GM23338 (cell line): ENCODE measurements at regions not wholly inside any gene's neighbourhood (a gene's known extent, or its start where the extent isn't known, plus 50 kb on each side); places are given as distances from the start of the nearest gene placed in this dataset.

ENCODE experiments used
- ATAC-seq: fragments of 200-7000 bp; cut with Tn5 transposase; 3 replicates; pipeline ENCODE4 v1.9.1; 2020
- DNase-seq: peaks from one replicate; pipeline ENCODE4 v3.0.0-alpha.2; 2015; ENCODE audit warnings: low spot score
- H2AFZ ChIP-seq: fragments of 200-600 bp; sonication (generic); 2 replicates; pipeline ENCODE4 v1.8.0; 2016; ENCODE audit warnings: antibody characterized with exemption, mild to moderate bottlenecking, moderate library complexity
- H3F3A ChIP-seq: fragments of 200-600 bp; sonication (generic); replicated peaks from 2 replicates; pipeline ENCODE4 v1.8.0; 2017; ENCODE audit warnings: antibody characterized with exemption, mixed run types, low read depth
- H3K27ac ChIP-seq: fragments of 200-600 bp; sonication (generic); 2 replicates; pipeline ENCODE4 v1.6.1; 2016; ENCODE audit warnings: low read depth
- H3K27me3 ChIP-seq: fragments of 200-600 bp; sonication (generic); 2 replicates; pipeline ENCODE4 v1.8.0; 2016; ENCODE audit warnings: mild to moderate bottlenecking, mixed run types, moderate library complexity; ENCODE audit not compliant: insufficient read depth
- H3K36me3 ChIP-seq: fragments of 200-600 bp; sonication (generic); 2 replicates; pipeline ENCODE4 v1.8.0; 2016; ENCODE audit warnings: mild to moderate bottlenecking; ENCODE audit not compliant: insufficient read depth
- H3K4me1 ChIP-seq: fragments of 200-600 bp; sonication (generic); 2 replicates; pipeline ENCODE4 v1.8.0; 2016; ENCODE audit warnings: mild to moderate bottlenecking, moderate library complexity; ENCODE audit not compliant: insufficient read depth
- H3K4me2 ChIP-seq: fragments of 200-600 bp; sonication (generic); 2 replicates; pipeline ENCODE4 v1.7.1; 2017; ENCODE audit warnings: mixed run types
- H3K4me3 ChIP-seq: fragments of 200-600 bp; sonication (generic); 2 replicates; pipeline ENCODE4 v1.6.1; 2016; ENCODE audit warnings: mixed run types
- H3K79me2 ChIP-seq: fragments of 200-600 bp; sonication (generic); replicated peaks from 2 replicates; pipeline ENCODE4 v1.8.0; 2017; ENCODE audit warnings: mild to moderate bottlenecking; ENCODE audit not compliant: insufficient read depth
- H3K9me2 ChIP-seq: fragments of 200-600 bp; sonication (generic); 2 replicates; pipeline ENCODE4 v1.8.0; 2017; ENCODE audit not compliant: insufficient read depth
- H4K20me1 ChIP-seq: fragments of 200-600 bp; sonication (generic); replicated peaks from 2 replicates; pipeline ENCODE4 v1.8.0; 2017; ENCODE audit warnings: mild to moderate bottlenecking; ENCODE audit not compliant: insufficient read depth
- H3K27ac Mint-ChIP-seq: 2 replicates; pipeline ENCODE4 v1.8.0; 2020; ENCODE audit warnings: inconsistent platforms, mild to moderate bottlenecking, moderate library complexity, mixed read lengths
- H3K27me3 Mint-ChIP-seq: 3 replicates; pipeline ENCODE4 v1.8.0; 2022; ENCODE audit warnings: low read depth, mild to moderate bottlenecking, moderate library complexity, mixed read lengths, inconsistent platforms; ENCODE audit not compliant: insufficient read depth, poor library complexity
- H3K36me3 Mint-ChIP-seq: 3 replicates; pipeline ENCODE4 v1.8.0; 2021; ENCODE audit warnings: low read depth, mild to moderate bottlenecking, inconsistent platforms, moderate library complexity, mixed read lengths
- H3K4me1 Mint-ChIP-seq: 3 replicates; pipeline ENCODE4 v1.8.0; 2020; ENCODE audit warnings: mild to moderate bottlenecking, inconsistent platforms, mixed read lengths
- H3K4me3 Mint-ChIP-seq: 3 replicates; pipeline ENCODE4 v1.8.0; 2021; ENCODE audit warnings: moderate library complexity, mild to moderate bottlenecking, inconsistent platforms, mixed read lengths
- H3K9me3 Mint-ChIP-seq: 3 replicates; pipeline ENCODE4 v1.8.0; 2020; ENCODE audit warnings: moderate library complexity, mild to moderate bottlenecking, inconsistent platforms, mixed read lengths
- CREB1 ChIP-seq: fragments of 250-450 bp; sonication (Bioruptor Pico); IDR thresholded peaks from 2 replicates; pipeline ENCODE4 v1.5.0; 2020; ENCODE audit warnings: low read depth, mild to moderate bottlenecking, moderate library complexity
- EZH2 ChIP-seq: fragments of 200-600 bp; sonication (generic); IDR thresholded peaks from one replicate; pipeline ENCODE4 v1.8.0; 2017; ENCODE audit warnings: antibody characterized with exemption, mild to moderate bottlenecking, low read depth; ENCODE audit not compliant: unreplicated experiment
- EZH2phosphoT487 ChIP-seq: fragments of 200-600 bp; sonication (generic); IDR thresholded peaks from one replicate; pipeline ENCODE4 v1.8.1; 2018; ENCODE audit warnings: antibody characterized with exemption; ENCODE audit not compliant: unreplicated experiment
- JUNB ChIP-seq: IDR thresholded peaks from one replicate; pipeline ENCODE4 v1.6.1; 2016; ENCODE audit warnings: antibody characterized with exemption; ENCODE audit not compliant: unreplicated experiment
- NANOG ChIP-seq: IDR thresholded peaks from 2 replicates; pipeline ENCODE4 v1.6.1; 2016; ENCODE audit warnings: antibody characterized with exemption, borderline replicate concordance
- POLR2AphosphoS5 ChIP-seq: IDR thresholded peaks from 2 replicates; pipeline ENCODE4 v1.6.1; 2016; ENCODE audit warnings: antibody characterized with exemption, low read depth
- REST ChIP-seq: IDR thresholded peaks from one replicate; pipeline ENCODE4 v1.6.1; 2018; ENCODE audit warnings: antibody characterized with exemption; ENCODE audit not compliant: unreplicated experiment
- STAT1 ChIP-seq: IDR thresholded peaks from one replicate; pipeline ENCODE4 v1.6.1; 2016; ENCODE audit warnings: antibody characterized with exemption; ENCODE audit not compliant: unreplicated experiment
- ZNF331 ChIP-seq: fragments of 250-450 bp; sonication (Bioruptor Pico); IDR thresholded peaks from 2 replicates; pipeline ENCODE4 v1.5.0; 2020; ENCODE audit warnings: low read depth, mild to moderate bottlenecking, moderate library complexity
- TF ChIP-seq, protein P1 (sequence below): IDR thresholded peaks from 2 replicates; pipeline ENCODE4 v1.6.1; 2016; ENCODE audit warnings: antibody characterized with exemption
- TF ChIP-seq, protein P2 (sequence below): fragments of 250-450 bp; sonication (Bioruptor Pico); IDR thresholded peaks from 2 replicates; pipeline ENCODE4 v1.5.0; 2020; ENCODE audit warnings: mild to moderate bottlenecking, moderate library complexity

GRCh38 chr15:69798481-69799250 is 299.1 kb downstream of the TLE3 start (continued):
- TF ChIP-seq, protein P1, sequence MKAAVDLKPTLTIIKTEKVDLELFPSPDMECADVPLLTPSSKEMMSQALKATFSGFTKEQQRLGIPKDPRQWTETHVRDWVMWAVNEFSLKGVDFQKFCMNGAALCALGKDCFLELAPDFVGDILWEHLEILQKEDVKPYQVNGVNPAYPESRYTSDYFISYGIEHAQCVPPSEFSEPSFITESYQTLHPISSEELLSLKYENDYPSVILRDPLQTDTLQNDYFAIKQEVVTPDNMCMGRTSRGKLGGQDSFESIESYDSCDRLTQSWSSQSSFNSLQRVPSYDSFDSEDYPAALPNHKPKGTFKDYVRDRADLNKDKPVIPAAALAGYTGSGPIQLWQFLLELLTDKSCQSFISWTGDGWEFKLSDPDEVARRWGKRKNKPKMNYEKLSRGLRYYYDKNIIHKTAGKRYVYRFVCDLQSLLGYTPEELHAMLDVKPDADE = no peak
- no peak for TF ChIP-seq EZH2phosphoT487
- TF ChIP-seq NANOG = no peak
- TF ChIP-seq CREB1 (CRISPR knock-in tag) = no peak
- no peak for TF ChIP-seq JUNB
- TF ChIP-seq POLR2AphosphoS5 = no peak

- Histone ChIP-seq H3K4me3 (no peak overlapping the region), H3K9me2 (no peaks in the 10 kb centered on the region), H3F3A (no peaks in the 10 kb centered on the region), H4K20me1 (no peaks in the 10 kb centered on the region), H3K4me2 (no peak overlapping the region), H3K36me3 (no peaks in the 10 kb centered on the region), H3K27ac (no peak overlapping the region), H3K79me2 (no peaks in the 10 kb centered on the region), H2AFZ (no peak overlapping the region), H3K4me1 (no peaks in the 10 kb centered on the region), H3K27me3 (no peaks in the 10 kb centered on the region)
- ATAC-seq = no peak
- Mint-ChIP-seq H3K9me3 (no peaks in the 10 kb centered on the region), H3K27ac (no peak overlapping the region), H3K36me3 (no peaks in the 10 kb centered on the region), H3K4me3 (no peak overlapping the region), H3K27me3 (peaks cover 5% of the 10 kb centered on the region), H3K4me1 (no peaks in the 10 kb centered on the region)
- DNase-seq = no peak
- TF ChIP-seq CREB1 (CRISPR knock-in tag) = no peak
- TF ChIP-seq, protein P1 = no peak
- no peak for TF ChIP-seq EZH2
- no peak for TF ChIP-seq STAT1
- no peak for TF ChIP-seq NANOG
- no peak for TF ChIP-seq ZNF331 (CRISPR knock-in tag)
- TF ChIP-seq, protein P2, sequence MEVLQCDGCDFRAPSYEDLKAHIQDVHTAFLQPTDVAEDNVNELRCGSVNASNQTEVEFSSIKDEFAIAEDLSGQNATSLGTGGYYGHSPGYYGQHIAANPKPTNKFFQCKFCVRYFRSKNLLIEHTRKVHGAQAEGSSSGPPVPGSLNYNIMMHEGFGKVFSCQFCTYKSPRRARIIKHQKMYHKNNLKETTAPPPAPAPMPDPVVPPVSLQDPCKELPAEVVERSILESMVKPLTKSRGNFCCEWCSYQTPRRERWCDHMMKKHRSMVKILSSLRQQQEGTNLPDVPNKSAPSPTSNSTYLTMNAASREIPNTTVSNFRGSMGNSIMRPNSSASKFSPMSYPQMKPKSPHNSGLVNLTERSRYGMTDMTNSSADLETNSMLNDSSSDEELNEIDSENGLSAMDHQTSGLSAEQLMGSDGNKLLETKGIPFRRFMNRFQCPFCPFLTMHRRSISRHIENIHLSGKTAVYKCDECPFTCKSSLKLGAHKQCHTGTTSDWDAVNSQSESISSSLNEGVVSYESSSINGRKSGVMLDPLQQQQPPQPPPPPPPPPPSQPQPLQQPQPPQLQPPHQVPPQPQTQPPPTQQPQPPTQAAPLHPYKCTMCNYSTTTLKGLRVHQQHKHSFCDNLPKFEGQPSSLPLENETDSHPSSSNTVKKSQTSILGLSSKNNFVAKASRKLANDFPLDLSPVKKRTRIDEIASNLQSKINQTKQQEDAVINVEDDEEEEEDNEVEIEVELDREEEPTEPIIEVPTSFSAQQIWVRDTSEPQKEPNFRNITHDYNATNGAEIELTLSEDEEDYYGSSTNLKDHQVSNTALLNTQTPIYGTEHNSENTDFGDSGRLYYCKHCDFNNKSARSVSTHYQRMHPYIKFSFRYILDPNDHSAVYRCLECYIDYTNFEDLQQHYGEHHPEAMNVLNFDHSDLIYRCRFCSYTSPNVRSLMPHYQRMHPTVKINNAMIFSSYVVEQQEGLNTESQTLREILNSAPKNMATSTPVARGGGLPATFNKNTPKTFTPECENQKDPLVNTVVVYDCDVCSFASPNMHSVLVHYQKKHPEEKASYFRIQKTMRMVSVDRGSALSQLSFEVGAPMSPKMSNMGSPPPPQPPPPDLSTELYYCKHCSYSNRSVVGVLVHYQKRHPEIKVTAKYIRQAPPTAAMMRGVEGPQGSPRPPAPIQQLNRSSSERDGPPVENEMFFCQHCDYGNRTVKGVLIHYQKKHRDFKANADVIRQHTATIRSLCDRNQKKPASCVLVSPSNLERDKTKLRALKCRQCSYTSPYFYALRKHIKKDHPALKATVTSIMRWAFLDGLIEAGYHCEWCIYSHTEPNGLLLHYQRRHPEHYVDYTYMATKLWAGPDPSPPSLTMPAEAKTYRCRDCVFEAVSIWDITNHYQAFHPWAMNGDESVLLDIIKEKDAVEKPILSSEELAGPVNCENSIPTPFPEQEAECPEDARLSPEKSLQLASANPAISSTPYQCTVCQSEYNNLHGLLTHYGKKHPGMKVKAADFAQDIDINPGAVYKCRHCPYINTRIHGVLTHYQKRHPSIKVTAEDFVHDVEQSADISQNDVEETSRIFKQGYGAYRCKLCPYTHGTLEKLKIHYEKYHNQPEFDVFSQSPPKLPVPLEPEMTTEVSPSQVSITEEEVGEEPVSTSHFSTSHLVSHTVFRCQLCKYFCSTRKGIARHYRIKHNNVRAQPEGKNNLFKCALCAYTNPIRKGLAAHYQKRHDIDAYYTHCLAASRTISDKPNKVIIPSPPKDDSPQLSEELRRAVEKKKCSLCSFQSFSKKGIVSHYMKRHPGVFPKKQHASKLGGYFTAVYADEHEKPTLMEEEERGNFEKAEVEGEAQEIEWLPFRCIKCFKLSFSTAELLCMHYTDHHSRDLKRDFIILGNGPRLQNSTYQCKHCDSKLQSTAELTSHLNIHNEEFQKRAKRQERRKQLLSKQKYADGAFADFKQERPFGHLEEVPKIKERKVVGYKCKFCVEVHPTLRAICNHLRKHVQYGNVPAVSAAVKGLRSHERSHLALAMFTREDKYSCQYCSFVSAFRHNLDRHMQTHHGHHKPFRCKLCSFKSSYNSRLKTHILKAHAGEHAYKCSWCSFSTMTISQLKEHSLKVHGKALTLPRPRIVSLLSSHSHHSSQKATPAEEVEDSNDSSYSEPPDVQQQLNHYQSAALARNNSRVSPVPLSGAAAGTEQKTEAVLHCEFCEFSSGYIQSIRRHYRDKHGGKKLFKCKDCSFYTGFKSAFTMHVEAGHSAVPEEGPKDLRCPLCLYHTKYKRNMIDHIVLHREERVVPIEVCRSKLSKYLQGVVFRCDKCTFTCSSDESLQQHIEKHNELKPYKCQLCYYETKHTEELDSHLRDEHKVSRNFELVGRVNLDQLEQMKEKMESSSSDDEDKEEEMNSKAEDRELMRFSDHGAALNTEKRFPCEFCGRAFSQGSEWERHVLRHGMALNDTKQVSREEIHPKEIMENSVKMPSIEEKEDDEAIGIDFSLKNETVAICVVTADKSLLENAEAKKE (CRISPR knock-in tag) = no peak
- TF ChIP-seq JUNB = no peak
- no peak for TF ChIP-seq REST
- no peak for TF ChIP-seq EZH2phosphoT487
These were observed 296.6 kb downstream of the TLE3 start for GRCh38 chr15:69801144-69801543.
